Chondrocyte (in vitro differentiated cells): ENCODE measurements at regions not wholly inside any gene's neighbourhood (a gene's known extent, or its start where the extent isn't known, plus 50 kb on each side); places are given as distances from the start of the nearest gene placed in this dataset.

ENCODE experiments used
- DNase-seq: peaks from one replicate; pipeline ENCODE4 v3.0.0; 2021; ENCODE audit warnings: mixed read lengths, low spot score
- H3K27ac Mint-ChIP-seq: one replicate; pipeline ENCODE4 v1.8.0; 2021; ENCODE audit warnings: mild to moderate bottlenecking, moderate library complexity, mixed read lengths; ENCODE audit not compliant: unreplicated experiment
- H3K27me3 Mint-ChIP-seq: 2 replicates; pipeline ENCODE4 v1.8.0; 2021; ENCODE audit warnings: low read depth, mixed read lengths
- H3K36me3 Mint-ChIP-seq: 2 replicates; pipeline ENCODE4 v1.8.0; 2021; ENCODE audit warnings: low read depth, mixed read lengths
- H3K4me1 Mint-ChIP-seq: 2 replicates; pipeline ENCODE4 v1.8.0; 2021; ENCODE audit warnings: low read depth, mild to moderate bottlenecking, mixed read lengths
- H3K4me3 Mint-ChIP-seq: one replicate; pipeline ENCODE4 v1.8.0; 2021; ENCODE audit warnings: mild to moderate bottlenecking, moderate library complexity, mixed read lengths; ENCODE audit not compliant: unreplicated experiment
- H3K9me3 Mint-ChIP-seq: 2 replicates; pipeline ENCODE4 v1.8.0; 2021; ENCODE audit warnings: low read depth, mixed read lengths
- TF ChIP-seq, protein P1 (sequence below): fragments of 200-600 bp; sonication (generic); IDR thresholded peaks from 2 replicates; pipeline ENCODE4 v1.5.0; 2021; ENCODE audit warnings: antibody characterized with exemption, mild to moderate bottlenecking, moderate library complexity

DNA sequence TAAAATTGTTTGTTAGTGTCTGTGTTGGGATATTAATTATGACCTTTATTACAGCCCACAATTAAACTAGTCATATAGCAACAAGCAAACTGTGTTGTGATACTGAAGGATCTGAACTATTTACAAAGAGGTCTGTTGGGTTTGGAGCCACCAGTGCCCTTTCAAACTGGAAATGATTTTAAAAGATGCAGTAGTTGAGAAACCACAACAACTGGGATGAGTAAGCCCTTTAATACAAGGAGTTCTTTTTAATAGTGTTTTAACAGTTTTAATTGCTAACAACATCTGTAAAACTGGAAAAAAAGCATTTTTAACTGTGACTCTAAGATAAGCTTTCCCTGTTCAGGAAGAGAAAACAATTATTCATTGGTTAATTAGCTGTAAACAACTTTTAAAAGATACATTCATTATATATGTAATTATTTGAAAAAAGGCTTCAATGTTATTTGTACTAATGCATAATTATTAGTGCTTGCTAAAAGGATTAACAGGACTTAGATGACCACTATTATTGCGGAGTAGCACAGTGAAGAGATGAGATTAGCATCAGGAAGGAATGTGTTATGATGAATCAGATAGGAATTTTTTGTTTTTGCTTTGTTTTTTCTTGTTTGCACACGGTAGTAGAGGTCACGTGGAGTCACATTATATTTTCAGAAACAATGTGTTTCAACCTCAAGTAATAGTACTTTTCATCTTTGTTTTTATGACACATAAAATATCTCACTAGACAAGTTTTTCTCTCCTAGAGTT lies 392.7 kb upstream of the FANCL start:
- H3K9me3 Mint-ChIP-seq, result no peaks in the 10 kb centered on the region
- no peak overlapping the region for H3K4me3 Mint-ChIP-seq
- H3K4me1 Mint-ChIP-seq, result peaks cover 37% of the 10 kb centered on the region
- H3K36me3 Mint-ChIP-seq, result no peaks in the 10 kb centered on the region
- no peak overlapping the region for H3K27ac Mint-ChIP-seq
- no peak for DNase-seq
- no peaks in the 10 kb centered on the region for H3K27me3 Mint-ChIP-seq
- TF ChIP-seq, protein P1, sequence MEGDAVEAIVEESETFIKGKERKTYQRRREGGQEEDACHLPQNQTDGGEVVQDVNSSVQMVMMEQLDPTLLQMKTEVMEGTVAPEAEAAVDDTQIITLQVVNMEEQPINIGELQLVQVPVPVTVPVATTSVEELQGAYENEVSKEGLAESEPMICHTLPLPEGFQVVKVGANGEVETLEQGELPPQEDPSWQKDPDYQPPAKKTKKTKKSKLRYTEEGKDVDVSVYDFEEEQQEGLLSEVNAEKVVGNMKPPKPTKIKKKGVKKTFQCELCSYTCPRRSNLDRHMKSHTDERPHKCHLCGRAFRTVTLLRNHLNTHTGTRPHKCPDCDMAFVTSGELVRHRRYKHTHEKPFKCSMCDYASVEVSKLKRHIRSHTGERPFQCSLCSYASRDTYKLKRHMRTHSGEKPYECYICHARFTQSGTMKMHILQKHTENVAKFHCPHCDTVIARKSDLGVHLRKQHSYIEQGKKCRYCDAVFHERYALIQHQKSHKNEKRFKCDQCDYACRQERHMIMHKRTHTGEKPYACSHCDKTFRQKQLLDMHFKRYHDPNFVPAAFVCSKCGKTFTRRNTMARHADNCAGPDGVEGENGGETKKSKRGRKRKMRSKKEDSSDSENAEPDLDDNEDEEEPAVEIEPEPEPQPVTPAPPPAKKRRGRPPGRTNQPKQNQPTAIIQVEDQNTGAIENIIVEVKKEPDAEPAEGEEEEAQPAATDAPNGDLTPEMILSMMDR, result no peak

DNA sequence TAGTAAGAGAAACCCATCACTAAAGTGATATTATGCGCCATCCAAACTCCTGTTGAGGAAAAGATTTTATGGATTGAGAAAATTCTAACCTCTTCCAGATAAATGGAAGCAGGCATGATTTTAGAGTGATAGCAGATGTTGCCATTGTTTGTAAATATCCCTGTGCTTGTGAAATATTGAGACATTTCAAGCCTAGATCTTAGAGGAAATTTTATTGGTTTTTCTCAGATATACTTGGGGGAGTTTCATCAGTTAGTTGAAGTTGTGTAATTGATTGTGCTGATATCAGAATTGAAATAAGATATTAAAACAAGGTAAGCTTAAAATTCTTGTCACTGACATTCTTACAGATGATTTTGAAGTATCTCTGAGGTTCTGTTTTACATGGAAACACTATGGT lies 390.9 kb upstream of the FANCL start:
- Mint-ChIP-seq H3K27me3 (no peaks in the 10 kb centered on the region), H3K36me3 (no peaks in the 10 kb centered on the region), H3K4me3 (no peak overlapping the region), H3K27ac (no peak overlapping the region), H3K9me3 (no peaks in the 10 kb centered on the region), H3K4me1 (peaks cover 30% of the 10 kb centered on the region)
- TF ChIP-seq, protein P1, result no peak
- no peak for DNase-seq

GRCh38 chr2:58629545-58630119 lies 388.5 kb upstream of the FANCL start:
- H3K27ac Mint-ChIP-seq, result no peak overlapping the region
- no peaks in the 10 kb centered on the region for H3K36me3 Mint-ChIP-seq
- H3K4me1 Mint-ChIP-seq, result peaks cover 17% of the 10 kb centered on the region
- H3K4me3 Mint-ChIP-seq, result no peak overlapping the region
- DNase-seq, result no peak
- H3K27me3 Mint-ChIP-seq, result no peaks in the 10 kb centered on the region
- TF ChIP-seq, protein P1, result no peak
- H3K9me3 Mint-ChIP-seq, result peaks cover 3% of the 10 kb centered on the region

DNA sequence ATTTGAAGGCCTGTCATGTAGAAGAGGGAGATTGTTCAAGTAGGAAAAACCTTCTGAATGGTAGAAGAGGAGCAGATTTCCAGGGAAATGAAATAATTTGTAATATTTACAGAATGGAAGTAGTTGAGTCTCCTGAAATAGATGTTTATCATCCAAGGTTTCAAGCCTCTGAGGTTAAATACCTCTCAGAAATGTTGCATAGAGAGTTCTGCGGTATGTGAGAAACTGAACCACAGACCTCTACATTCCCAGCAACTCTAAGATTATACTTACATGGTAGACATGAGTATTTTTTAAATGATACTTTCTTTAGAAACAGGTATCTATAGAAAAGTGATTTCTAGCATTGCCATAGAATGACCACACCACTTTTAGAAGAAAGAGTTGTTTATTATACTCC lies 379.8 kb upstream of the FANCL start:
- TF ChIP-seq, protein P1, result no peak
- Mint-ChIP-seq H3K9me3 (no peaks in the 10 kb centered on the region), H3K27me3 (no peaks in the 10 kb centered on the region), H3K4me3 (no peak overlapping the region), H3K27ac (peak overlapping the region; percentile 64), H3K4me1 (peaks cover 18% of the 10 kb centered on the region), H3K36me3 (no peaks in the 10 kb centered on the region)
- no peak for DNase-seq

GRCh38 chr2:58620093-58620492 lies 379.0 kb upstream of the FANCL start:
- DNase-seq, result no peak
- TF ChIP-seq, protein P1, result no peak
- Mint-ChIP-seq H3K27me3 (no peaks in the 10 kb centered on the region), H3K9me3 (no peaks in the 10 kb centered on the region), H3K36me3 (no peaks in the 10 kb centered on the region), H3K27ac (no peak overlapping the region), H3K4me1 (peaks cover 18% of the 10 kb centered on the region), H3K4me3 (no peak overlapping the region)
